GM21717 (cell line): ENCODE measurements at regions not wholly inside any gene's neighbourhood (a gene's known extent, or its start where the extent isn't known, plus 50 kb on each side); places are given as distances from the start of the nearest gene placed in this dataset.

Source experiments
- ATAC-seq: cut with Tn5 transposase; IDR thresholded peaks from one replicate; pipeline ENCODE4 v1.9.1; 2021; ENCODE audit warnings: mild to moderate bottlenecking, moderate library complexity; ENCODE audit not compliant: unreplicated experiment

DNA sequence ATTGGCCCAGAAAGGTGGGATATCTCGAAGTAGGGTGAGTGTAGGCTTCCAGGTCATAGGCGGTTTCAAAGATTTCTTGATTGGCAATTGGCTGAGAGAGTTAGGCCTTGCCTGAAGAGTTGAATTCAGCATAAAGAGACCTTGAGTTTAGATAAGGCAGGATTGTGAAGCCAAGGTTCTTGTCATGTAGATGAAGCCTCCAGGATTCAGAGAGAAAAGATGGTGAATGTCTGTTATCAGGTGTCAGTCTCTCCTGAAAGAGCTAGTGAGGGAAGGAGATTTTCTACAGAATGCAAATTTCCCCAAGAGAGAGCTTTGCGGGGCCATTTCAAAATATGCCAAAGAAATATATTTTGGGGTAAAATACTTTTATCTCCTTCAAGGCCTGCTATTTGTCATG is 217.0 kb upstream of the TLE3 start:
- no peak for ATAC-seq

DNA sequence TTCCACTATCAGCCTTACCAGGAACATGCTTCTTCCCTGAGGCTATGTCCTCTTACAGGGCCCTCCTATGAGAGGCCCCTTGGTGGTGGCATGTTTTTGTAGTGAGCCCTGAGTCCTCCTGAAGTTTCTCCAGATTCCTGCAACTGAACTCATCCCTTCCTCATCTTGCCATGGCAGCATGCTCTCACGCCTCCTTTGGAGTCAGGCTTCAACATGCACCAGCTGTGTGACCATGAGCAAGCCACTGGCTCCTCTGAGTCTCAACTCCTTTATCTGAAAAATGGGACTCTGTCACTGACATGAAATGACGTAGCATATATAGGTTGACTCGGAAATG is 216.3 kb upstream of the TLE3 start:
- no peak for ATAC-seq

DNA sequence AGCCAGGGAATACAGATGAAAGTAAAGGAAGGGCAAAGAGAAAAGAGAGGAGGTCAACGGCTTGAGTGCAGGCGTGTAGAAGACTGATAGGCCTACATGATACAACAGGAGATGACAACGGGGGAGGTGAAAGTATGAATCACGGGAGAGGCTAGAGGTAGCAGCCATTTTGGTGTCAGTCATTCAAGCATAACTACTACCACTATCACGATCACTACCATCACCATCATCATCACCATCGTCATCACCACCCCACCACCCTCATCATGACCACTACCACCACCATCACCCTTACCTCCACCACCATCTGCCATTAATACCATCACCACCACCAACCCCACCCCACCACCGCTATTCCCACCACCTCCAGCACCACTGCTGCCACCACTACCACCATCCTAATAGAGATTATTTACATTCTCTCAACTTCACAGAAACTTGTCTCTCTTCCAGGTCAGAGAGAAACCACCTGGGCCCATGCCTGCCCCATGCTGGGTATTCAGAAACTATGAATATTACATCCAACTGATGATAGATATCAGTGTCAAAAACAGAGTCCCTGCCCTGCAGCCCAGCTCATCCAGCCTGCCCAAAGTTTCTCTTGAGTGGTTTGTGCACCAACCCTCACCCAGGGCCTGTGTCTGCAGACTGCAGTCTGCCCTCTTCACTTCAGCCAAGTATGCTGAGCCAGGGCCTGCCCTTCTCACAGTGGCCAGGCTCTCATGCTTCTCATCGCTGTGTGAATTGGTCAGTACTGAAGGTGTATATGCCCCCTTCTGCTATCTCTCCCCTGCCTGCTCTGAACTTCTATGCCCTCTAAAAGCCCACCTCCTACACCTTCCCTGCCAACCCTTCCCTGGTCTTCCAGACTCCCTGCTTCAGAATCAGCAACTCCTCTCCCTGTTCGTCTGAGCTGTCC is 215.6 kb upstream of the TLE3 start:
- ATAC-seq, result no peak

DNA sequence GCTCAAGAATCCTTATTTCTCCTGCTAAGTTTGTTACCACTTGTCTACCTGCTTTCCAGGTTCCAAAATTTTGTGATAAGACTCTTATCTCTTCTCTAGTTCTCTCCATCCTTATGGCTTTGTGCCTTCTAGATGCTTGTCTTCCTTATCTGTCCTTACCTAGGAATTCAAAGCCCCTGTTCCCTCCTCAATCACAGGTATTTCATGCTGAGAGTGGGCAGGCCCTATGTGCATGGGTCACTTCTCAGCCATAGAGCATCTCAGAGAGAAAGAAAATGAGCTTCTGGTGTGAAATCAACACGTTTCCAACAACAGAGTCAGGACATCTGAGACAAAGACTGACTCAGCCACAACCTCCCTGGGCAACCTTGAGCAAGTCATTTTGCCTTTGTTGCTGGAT is 214.1 kb upstream of the TLE3 start:
- ATAC-seq, result no peak

DNA sequence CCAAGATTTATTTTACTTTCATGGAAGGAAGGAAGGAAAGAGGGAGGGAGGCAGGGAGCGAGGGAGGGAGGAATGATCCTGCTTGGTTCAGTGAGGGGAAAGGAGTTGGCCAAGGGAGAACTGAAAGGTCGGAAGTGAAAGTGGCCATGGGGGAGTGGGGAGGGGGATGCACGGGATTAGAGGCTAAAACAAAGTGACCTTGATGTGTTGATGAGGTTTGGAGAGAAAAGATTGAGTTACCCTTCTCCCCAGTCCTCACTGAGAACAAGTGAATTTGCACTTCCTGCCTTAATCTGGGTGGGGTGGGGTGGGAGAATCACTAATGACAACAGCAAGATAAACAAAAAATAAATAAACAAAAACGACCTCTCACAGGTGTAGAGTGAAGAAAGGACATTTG is 212.0 kb upstream of the TLE3 start:
- ATAC-seq, result no peak

DNA sequence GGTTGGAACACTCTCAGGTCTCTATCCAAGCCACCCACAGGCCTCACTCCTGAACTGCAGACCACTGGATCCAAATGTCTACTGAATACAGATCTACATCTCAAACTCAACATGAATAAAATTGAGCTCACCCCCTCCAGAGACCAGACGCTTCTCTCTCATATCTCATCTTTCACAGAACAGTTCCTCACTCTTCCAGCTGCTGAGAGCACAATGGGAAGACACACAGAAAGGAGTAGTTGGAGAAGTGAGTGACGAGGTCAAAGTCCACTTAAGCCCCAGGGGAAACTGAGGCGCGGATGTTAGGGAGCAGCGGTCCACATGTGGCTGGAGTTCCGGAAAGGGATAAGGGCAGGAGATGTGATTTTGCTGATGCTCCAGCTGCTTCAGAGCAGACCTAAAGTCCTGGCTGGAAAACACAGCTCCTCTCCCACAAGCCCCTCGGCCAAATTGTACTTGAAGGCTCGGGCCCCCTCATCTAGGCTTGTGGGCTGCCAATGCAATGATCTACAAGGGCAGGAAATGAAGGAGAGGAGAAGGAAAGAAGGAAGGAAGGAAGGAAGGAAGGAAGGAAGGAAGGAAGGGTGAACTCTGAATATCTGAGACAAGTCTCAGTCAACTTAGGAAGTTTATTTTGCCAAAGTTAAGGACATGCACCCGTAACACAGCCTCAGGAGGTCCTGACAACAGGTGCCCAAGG is 211.2 kb upstream of the TLE3 start:
- no peak for ATAC-seq

DNA sequence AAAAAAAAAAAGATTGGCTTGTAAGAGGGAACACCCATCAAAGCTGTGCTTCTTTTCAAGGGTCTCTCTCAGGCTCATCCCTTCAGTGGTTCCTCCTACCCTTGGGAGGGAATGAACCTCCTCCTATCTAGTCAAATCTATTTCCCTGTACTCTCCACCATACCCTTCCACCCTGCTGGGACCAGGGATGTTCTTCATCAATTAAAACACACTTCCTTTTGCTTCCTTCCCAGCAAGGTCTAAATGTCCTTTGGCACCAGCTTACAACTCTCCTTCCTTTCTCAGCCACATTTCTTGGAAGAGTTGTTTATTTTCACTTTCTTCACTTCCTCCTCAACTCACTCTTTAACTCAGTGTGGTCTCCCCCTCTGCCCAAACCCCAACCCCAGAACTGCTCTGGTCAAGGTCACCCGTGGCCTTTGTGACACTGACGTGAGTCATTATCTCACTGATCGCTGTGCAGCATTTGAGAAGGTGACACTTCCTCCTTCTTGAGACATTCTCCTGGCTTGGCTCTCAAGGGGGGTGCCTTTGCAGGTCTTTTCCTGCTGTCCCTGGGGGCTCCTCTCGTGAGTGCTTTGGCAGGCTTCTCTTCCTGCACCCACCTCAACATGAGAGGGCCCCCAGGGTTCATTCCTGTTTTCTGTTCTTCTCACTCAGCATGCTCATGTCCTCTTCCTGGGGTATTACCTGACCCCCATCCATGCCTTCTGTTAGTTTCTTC is 210.5 kb upstream of the TLE3 start:
- ATAC-seq, result peak; percentile 61

DNA sequence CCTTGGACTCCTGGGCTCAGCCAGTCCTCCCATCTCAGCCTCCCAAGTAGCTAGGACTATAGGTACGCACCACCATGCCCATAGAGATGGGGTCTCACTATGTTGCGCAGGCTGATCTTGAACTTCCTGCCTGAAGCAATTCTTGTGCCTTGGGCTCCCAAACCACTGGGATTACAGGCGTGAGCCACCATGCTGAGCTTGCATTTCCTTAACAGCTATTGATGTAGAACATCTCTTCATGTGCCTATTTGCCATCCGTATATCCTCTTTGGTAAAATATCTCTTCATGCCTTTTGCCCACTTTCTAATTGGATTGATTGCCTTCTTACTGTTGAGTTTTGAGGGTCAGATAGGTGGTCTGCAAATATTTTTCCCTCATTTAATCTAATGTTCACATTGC is 208.9 kb upstream of the TLE3 start:
- no peak for ATAC-seq

DNA sequence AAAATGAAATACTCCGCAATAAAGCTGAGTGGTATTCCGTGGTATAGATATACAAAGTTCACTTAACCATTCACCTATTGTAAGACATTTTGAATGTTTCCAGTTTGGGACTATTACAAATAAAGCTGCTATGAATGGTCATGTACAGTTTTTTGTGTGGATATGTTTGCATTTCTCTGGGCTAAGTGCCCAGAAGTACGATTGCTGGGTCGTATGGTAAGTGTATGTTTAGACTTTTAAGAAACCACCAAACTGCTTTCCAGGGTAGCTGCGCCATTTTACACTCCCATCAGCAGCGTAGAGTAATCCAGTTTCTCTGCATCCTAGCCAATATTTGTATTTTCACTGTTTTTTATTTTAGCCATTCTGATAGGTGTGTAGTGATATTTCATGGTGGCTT is 208.4 kb upstream of the TLE3 start:
- ATAC-seq, result no peak

DNA sequence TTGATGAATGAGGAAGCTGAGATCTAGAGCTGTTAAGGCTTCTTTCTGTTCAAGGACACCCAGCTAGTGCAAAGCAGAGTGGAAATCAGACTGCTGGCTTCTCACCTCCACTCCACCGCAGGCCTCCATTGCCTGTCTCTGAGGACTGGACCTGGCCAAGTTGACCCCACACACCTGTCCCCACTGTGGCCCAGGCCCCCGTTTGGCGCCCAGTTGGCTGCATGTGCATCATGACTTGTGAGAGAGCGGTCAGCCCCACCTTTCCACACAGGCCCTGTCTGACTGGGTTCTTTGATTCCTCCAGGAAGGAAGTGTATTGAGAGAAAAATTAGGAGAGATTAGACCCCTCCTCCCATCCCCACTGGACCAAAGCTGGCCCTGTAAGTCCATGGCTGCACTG is 206.3 kb upstream of the TLE3 start:
- no peak for ATAC-seq

DNA sequence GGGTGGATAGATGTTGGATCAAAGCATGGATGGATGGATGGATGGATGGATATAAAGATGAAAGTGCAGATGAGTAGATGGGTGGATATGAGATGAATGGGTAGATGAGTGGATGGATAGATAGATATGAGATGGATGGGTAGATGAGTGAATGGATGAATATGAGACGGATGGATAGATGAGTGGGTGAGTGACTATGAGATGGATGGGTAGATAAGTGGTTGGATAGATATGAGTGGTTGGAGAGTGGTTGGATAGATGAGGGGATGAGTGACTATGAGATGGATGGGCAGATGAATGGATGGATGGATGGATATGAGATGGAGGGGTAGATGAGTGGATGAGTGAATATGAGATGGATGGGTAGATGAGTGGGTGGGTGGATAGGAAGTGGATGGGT is 204.6 kb upstream of the TLE3 start:
- no peak for ATAC-seq

DNA sequence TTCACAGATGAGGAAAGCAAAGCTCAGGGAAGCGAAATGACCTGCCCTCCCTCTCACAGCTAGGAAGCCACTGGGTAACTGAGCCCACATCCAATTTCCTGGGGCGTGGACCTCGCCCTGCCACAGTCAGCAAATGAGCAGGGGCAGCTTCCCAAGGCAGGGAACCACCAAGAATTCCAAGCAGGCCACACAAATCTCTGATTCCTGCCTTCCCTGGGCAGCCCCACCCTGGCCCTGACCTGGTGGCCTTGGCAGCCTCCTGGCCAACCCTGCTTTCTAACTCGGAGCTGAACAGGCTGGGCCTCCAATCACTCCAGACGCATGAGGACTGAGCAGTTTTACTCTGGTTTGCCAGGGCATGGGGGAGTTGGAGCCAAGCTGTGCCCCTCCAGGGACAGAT is 203.7 kb upstream of the TLE3 start:
- no peak for ATAC-seq

DNA sequence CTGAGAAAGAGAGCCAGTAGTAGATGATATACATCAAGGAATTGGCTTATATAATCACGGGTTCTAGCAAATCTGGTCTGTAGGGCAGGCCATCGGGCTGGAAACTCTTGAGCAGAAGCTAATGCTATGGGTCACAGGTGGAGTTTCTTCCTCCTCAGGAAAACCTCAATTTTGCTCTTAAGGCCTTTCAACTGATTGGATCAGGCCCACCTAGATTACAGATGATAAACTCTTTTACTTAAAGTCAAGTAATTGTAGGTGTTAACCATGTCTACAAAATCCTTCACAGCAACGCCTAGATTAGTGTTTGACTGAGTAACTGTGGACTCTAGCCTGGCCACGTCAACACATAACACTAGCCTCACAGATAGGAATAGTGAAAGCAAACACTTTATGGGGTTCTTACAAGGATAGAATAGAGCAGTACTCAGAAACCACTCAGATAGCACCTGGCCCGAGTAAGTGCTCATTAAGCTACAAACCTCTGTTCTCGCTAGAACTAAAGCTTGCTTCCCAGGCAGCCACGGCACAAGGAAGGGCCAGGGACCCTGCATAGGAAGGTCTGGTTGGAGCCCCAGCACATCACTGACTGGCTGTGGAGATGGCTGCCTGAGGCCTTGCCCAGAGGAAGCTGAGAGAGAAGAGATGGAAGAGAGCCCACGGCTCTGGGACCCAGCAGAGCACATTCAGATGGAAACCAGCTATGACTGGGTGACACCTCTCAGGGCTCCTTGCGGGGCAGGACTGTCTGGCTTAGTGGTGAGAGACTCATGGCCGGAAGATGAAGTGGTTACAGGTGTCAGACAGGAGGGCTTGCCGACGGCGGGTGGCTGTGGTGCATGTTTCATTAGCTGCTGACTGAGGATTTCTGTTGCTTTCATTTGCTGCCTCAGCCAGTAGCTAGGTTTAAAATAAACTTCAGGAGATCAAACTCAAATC is 202.5 kb upstream of the TLE3 start:
- ATAC-seq, result peak; percentile 98

DNA sequence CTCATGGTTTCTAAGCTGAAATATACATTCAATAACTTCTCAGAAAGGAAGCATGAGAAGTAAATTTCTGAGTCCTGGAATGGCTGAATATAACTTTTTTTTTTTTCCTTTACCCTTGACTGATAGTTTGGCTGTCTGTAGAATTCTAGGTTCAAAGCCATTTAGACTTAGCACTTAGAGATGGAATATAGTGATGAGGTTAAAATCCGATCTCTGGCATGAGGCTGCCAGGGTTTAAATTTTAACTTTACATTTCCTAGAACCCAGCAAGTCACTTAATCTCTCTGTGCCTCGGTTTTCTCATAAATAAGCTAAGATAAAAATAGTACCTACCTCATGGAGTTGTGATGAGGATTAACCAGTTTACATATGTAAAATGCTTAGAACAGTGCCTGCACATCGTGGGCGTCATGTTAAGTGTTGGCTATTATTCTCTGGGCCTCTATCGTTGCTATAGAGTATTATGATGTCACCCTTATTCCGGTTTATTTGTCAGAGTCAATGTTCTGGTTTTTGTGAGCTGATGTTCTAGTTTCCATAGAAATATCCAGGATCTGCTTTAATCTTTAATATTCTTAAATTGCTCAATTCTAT is 199.8 kb upstream of the TLE3 start:
- no peak for ATAC-seq

DNA sequence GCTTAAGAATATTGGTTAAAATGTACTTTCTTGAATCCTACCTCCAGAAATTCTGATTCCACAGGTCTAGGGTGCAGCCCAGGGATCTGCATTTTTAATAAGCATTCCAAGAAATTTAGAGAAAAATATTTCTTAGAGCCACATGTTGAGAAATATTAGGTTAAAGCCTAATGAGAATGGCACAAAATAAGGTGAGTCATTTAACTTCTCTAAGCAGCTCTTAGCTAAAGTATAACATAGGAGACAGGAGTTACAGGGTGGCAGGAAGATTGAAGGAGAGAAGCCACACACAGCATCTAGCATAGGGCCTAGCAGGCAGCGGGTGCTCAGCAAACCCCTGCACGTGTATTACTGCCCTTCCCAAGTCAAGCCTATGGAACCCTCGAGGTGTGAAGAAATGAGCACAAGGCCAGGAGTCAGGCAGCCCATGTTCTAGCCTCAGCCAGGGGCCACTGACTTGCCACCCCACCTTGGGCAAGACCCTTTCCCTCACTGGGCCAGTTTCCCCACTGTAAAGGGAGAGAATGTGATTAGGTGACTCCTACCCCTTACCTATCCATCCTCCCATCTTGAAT is 197.1 kb upstream of the TLE3 start:
- no peak for ATAC-seq

DNA sequence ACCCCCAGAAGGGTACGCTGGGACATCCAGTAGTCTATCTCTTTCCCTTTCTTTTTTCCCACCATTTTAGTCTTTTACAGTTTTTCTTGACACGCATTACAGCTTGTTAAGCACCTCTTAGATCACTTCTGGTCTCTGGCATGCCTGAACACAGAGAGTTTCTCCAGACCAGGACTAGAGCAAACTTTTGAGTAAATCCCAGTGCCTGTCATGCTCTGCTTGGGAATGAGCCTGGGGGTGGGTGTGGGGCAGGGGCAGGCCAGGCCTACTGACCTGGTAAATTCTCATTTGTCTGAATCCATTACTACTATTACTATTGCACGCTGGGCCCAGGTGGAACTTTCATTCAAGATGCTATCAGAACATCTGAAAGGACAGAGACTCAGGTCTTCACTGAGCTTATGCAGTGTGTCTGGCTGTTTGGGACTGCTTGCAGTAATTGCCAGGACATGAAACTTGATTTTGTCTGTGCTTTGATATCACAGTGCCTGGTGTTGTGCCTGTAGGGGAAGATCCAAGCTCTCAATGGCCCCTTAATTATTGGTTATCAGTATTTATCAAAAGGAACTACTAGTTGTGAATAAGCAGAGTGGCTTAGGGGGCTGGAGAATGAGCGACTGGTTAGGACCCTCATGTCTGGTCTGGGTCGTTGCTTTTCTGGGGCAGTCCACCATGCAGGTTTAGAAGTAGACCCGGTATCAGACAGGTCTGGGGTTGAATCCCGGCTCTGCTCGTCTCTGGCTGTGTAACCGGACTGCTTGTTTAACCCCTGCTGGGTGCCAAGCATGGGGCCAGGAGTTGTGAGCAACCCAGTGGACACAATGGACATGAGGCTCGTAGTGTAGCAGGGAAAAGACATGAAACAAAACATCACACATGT is 196.1 kb upstream of the TLE3 start:
- no peak for ATAC-seq

DNA sequence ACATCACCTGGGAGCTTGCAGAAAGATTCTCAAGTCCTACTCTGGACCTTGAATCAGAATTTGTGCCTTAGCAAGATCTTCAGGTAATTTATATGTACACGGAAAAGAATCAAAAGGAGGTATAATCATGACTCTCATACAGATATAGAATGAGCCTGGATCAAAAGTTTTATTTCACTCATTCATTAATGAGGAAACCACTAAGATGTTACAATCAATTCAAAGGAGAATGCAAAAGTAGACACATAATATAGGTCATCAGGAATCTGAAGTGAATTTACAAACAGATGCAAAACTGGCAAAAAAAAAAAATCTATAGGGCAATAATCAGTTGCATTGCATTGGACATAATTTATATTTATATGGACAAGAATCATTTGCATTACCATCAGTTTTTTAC is 195.4 kb upstream of the TLE3 start:
- ATAC-seq, result no peak

DNA sequence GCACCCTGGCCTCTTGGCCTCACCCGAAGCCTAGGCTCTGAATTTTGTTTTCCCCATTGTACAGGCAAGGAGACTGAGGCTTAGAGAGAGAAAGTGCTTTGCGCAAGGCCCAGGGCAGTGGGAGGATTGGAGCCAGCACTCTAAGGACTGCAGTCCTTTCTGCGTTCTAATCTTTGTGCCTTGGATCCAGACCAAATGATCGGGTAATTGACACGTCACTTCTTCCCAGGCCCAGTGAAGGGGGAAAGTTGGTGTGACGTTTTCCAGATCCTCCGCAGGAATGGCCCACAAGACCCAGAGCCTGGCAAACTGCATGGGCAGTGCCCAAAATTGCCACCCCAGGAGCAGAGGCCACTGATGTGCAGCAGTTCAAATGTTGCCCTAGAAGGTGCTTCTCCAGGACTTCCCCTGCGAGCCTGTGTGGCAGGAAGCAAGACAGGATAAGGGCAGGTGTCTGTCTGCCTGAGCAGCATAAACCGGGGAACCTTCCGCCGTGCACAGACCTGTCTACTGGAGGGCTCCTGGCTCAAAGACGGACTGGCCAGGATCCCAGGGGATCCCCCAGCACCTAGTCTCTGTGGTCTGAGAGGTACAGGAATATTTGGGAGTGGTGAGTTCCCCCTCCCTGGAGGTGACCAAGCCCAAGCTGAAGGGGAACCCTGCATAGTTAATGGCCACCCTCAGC is 194.5 kb upstream of the TLE3 start:
- ATAC-seq, result no peak
